SK-N-MC (cell line): ENCODE measurements at regions not wholly inside any gene's neighbourhood (a gene's known extent, or its start where the extent isn't known, plus 50 kb on each side); places are given as distances from the start of the nearest gene placed in this dataset.

ENCODE experiments used
- EZH2 ChIP-seq: fragments of 200-600 bp; sonication (generic); IDR thresholded peaks from one replicate; pipeline ENCODE4 v1.6.1; 2017; ENCODE audit warnings: antibody characterized with exemption
- FOXP2 ChIP-seq: optimal IDR thresholded peaks from 2 replicates; pipeline ENCODE3; 2011; ENCODE audit warnings: mild to moderate bottlenecking, moderate library complexity; ENCODE audit not compliant: insufficient read depth; ENCODE audit errors: extremely low read length, control extremely low read depth
- POLR2AphosphoS5 ChIP-seq: IDR thresholded peaks from 2 replicates; pipeline ENCODE4 v1.6.1; 2012; ENCODE audit warnings: mild to moderate bottlenecking, low read depth, low read length, borderline replicate concordance

DNA sequence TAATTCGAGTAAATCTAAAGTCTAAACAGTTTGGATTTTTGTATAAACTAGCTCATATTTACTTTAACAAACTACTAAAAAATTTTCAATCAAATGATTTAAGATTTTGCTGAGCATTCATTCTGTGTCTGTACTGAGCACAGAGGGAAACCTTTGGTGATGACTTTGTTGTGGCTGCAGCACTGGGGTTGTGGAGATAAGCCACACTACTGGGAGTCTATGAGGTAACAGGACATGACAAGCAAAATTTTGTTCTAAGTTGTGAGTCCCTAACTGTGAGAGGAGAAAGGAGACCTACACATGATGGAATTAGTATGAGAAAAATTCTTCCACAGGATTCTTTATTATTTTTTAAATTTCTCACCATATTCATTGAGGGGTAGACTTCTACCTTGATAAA is 933.7 kb upstream of the LRATD1 start:
- no peak for TF ChIP-seq POLR2AphosphoS5
- TF ChIP-seq EZH2 = no peak
- no peak for TF ChIP-seq FOXP2
